ENCODE measurements at regions not wholly inside any gene's neighbourhood (a gene's known extent, or its start where the extent isn't known, plus 50 kb on each side); places are given as distances from the start of the nearest gene placed in this dataset.

- DNase-seq = peak; percentile 21
Observed at GRCh38 chrX:38856670-38857265, 55.5 kb downstream of the MID1IP1 start.

- no peak for DNase-seq
Observed at GRCh38 chrX:38857736-38858523, 56.7 kb downstream of the MID1IP1 start.

- no peak for DNase-seq
Observed at GRCh38 chrX:38859602-38860001, 58.3 kb downstream of the MID1IP1 start.

- no peak for DNase-seq
Observed at GRCh38 chrX:38860106-38861013, 59.1 kb downstream of the MID1IP1 start.

- no peak for DNase-seq
Observed at GRCh38 chrX:38861489-38861888, 60.2 kb downstream of the MID1IP1 start.

- no peak for DNase-seq
Observed at GRCh38 chrX:38862100-38862499, 60.8 kb downstream of the MID1IP1 start.

GRCh38 chrX:38864165-38864564 lies 62.9 kb downstream of the MID1IP1 start:
- no peak for DNase-seq

GRCh38 chrX:38868321-38868720 lies 67.1 kb downstream of the MID1IP1 start:
- no peak for DNase-seq

- peak; percentile 65 for DNase-seq
Observed at GRCh38 chrX:38868941-38869401, 67.7 kb downstream of the MID1IP1 start.

GRCh38 chrX:38870361-38870895 lies 69.2 kb downstream of the MID1IP1 start:
- DNase-seq = peak; percentile 36

- no peak for DNase-seq
Observed at GRCh38 chrX:38871129-38872029, 70.1 kb downstream of the MID1IP1 start.

GRCh38 chrX:38877366-38877765 lies 76.1 kb downstream of the MID1IP1 start:
- DNase-seq = no peak

- no peak for DNase-seq
Observed at GRCh38 chrX:38878641-38879340, 77.5 kb downstream of the MID1IP1 start.

GRCh38 chrX:38879631-38880220 lies 78.5 kb downstream of the MID1IP1 start:
- DNase-seq = no peak

GRCh38 chrX:38880296-38880854 lies 79.1 kb downstream of the MID1IP1 start:
- no peak for DNase-seq

- DNase-seq = no peak
Observed at GRCh38 chrX:38881066-38881465, 79.8 kb downstream of the MID1IP1 start.

GRCh38 chrX:38881727-38882126 lies 80.5 kb downstream of the MID1IP1 start:
- DNase-seq = peak; percentile 54

GRCh38 chrX:38882894-38883626 lies 81.8 kb downstream of the MID1IP1 start:
- DNase-seq = peak; percentile 51

GRCh38 chrX:38886112-38886511 lies 84.9 kb downstream of the MID1IP1 start:
- DNase-seq = no peak

GRCh38 chrX:38887222-38887621 lies 86.0 kb downstream of the MID1IP1 start:
- no peak for DNase-seq
